Renal cortex interstitium (tissue), 11 donors: ENCODE measurements at regions not wholly inside any gene's neighbourhood (a gene's known extent, or its start where the extent isn't known, plus 50 kb on each side); places are given as distances from the start of the nearest gene placed in this dataset.
"Not testable (repeated sequence)": the region's sequence is repeated elsewhere in the genome, so short reads cannot be mapped to it uniquely, and the experiment has no call there.

ENCODE experiments used
- DNase-seq, 11 donors: peaks; one replicate each; pipeline ENCODE4 v3.0.0-alpha.2; 2013; ENCODE audit warnings: low read depth in 9 of 11, low spot score in 4 of 11; ENCODE audit errors: extremely low read depth in 1 of 11

DNA sequence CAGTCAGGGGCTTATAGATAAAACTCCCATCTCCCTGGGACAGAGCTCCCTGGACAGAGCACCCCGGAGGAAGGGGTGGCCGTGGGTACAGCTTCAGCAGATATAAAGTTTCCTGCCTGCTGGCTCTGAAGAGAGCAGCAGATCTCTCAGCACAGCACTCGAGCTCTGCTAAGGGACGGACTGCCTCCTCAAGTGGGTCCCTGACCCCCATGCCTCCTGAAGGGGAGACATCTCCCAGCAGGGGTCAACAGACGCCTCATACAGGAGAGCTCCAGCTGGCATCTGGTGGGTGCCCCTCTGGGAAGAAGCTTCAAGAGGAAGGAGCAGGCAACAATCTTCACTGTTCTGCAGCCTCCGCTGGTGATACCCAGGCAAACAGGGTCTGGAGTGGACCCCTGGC is 142.1 kb downstream of the OXSM start:
- DNase-seq: not testable (repeated sequence)

DNA sequence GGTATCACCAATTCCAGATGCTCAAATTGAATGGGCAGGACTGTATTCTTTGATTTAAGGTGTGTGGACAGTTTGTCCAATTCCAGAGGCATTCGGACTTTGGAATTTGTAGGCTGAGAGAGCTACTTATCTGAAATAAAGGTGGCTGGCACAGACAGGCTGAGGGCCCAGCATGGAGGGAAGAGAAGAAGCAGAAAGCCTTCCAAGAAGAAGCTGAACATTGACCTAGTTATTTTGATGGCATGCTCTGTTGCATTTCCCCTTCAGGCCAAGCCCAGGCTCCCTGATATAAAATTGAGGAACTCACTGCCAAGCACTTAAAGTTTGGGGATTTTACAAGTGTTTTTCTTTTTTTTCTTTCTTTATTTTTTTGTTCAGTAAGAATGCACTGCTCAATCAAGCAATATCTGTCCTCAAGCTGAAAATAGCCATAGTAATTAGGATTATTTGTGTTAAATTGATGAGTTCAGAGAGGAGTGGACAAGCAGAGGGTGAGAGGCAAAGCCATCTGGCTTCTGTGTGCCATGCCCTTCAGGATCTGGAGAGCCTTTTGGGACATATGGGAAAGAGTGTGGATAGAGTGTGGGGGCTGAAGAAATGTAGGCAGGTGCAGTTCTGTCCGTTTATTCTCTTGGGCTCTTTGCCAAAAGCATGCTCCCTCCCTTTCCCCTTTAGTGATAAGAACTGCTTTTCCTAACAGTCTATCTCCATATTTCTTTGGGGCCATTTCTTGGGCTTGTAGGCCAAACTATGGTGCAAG is 148.9 kb downstream of the OXSM start:
- DNase-seq: no peak

- no peak for DNase-seq
Measured at GRCh38 chr3:25940935-25941334, 151.0 kb downstream of the OXSM start.

GRCh38 chr3:25944329-25944728 is 154.4 kb downstream of the OXSM start:
- no peak for DNase-seq

- DNase-seq: no peak
Measured at GRCh38 chr3:25945366-25945765, 155.5 kb downstream of the OXSM start.

GRCh38 chr3:25945836-25946235 is 155.9 kb downstream of the OXSM start:
- no peak for DNase-seq

DNA sequence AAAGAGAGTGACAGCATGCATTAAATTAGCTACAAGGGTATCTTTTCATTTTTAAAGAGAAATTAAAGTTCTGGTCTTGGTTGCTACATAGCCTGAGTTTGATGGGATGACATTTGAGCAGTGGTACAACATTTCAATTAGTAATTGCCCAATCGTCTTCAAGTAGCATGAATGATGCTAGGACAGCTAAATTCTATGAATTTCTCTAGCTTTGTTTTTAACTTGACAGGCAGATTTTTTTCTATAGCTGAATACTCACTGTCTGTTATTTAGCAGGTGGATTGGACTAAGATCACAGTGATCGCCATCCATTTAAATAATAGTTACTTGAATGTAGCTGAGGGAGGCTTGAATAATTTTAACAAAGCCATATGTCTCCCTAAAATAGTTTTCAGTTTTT is 162.2 kb downstream of the OXSM start:
- no peak for DNase-seq

DNA sequence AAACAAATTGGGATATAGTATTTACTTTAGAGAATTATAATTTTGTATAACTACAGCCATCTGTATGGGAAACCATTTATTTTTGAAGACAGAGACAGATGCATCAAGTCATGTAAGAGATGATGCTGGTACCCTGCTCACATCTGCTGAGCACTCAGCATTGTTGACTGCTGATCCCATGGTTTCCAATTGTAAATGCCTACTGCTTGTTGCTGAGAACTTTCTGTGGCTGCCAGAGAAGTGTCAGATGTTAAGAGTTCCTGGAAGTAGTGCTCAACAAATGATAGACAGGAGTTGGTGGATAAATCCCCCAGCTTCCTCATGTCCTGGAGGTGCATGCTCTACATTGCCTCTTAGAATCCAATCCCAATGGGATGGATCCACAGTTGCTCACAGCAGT is 167.1 kb downstream of the OXSM start:
- DNase-seq: no peak

- no peak for DNase-seq
Measured at GRCh38 chr3:25960776-25961175, 170.9 kb downstream of the OXSM start.

- DNase-seq: peak in 2 of 11 donors; percentile 1 to 11
Measured at GRCh38 chr3:25962255-25962654, 172.4 kb downstream of the OXSM start.

DNA sequence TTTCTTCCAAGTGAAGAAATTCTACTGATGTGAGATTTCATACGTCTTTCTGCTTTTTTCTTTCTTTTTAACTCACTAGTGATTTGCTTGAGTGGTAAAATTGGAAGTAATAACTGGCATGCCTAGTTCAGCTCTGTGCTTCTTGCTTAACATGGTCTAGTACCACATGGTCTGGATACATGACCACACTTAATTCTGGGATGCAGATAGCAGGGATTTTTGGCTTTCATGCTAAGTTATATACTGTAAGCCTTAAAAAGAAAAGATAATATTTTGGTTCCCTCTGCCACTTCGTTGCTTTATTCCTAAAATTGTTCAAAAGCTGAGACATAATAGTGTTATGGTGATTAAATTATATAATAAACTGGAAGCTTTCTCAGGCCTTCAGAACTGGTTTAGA is 174.3 kb downstream of the OXSM start:
- DNase-seq: no peak

- no peak for DNase-seq
Measured at GRCh38 chr3:25967385-25967784, 177.5 kb downstream of the OXSM start.

DNA sequence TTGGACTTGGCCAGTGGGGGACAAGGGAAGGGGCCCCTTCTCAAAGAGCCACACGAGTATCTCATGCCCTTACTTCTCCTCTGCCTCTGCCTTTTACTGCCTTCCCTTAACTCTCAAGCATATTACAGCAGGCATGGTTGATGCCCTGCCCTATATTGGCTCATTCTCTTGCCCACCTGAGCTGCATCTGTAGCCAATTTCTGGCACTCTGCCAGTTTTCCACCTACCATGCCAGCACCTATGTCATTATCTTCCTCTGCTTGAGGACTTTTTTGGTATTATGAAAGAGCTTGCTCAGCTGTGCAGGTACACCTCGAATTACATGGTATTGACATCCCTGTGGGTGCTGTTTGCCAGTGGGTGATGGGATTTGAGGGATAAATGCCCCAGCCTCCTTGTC is 181.8 kb downstream of the OXSM start:
- no peak for DNase-seq

- DNase-seq: peak in 2 of 11 donors; percentile 2 to 3
Measured at GRCh38 chr3:25973122-25973521, 183.2 kb downstream of the OXSM start.

DNA sequence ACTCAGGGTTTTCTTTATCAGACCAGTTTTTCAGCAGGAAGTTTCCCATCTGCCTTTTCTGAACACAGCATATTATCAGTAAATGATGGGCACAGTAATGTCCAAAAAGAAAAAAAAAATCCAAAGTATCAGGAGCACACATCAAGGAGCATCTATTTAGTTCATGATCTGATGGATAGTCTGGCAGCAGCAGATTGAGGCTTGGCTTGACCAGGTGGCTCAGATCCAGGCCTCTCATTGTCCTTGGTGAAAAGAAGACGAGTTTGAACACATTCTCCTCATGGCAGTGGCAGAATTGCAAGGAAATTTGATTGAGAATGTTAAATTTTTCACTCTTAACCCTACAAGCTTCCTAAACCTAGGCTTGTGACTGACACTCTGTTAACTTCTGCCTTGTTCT is 192.9 kb downstream of the OXSM start:
- DNase-seq: no peak

DNA sequence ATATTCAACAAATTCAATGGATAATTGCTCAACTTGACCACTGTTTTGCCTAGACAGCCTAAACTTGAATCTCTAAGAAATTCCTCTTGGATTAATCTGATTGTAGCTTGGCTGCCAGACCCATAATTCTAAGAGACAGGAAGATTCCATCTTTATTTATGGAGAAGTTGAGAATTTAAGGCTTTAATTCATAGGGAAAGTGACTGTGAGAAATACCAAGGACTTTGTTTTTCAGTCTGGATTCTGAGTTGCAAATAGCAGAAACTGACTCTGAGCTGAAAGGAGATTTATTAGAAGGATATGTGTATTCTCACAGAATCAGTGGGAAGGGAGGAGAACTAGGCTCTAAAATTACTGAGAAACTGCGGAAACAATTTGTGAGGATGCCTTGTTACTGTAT is 195.7 kb downstream of the OXSM start:
- no peak for DNase-seq

GRCh38 chr3:25992606-25993005 is 202.7 kb downstream of the OXSM start:
- DNase-seq: no peak

- DNase-seq: no peak
Measured at GRCh38 chr3:26004172-26004571, 214.3 kb downstream of the OXSM start.

DNA sequence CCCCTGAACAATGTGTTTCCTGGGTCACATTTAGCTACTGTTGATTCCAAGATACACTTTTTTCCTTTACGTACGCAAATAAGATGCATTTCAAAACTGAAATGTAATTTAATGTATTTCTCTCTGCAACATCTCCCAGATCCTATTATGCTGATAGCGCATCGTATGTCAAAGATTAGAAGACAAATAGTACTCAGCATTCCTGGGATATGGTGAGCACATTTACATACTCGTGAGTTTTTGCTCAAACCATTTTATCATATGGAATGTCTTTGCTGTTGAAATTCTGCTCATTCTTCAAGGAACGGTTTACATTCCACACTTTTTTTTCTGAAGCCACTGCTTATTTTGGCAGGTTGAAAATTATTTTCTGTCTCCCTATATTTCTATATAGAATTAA is 221.4 kb downstream of the OXSM start:
- no peak for DNase-seq

DNA sequence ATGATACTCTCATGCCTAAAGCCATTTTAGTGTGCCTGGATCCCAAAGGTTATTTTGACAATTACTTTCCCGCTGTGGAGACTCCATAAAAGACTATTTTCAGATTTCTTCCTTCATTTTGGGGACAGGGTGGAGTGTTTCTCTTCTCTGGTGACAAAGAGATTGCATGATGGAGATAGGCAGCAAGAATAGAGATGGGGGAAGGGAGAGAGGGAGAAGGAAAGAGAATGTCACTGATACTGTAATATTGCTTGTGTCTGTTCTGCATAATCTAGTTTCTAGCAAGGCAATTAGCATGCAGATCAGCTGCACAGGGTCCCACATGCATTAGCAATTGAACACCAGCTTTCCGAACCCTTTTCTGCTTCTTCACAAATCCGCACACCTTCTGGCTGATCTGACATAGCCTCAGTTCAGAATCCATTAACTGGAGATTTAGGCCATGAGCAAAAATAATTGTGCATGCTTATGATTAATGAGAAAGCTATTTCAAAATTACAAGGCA is 222.4 kb downstream of the OXSM start:
- no peak for DNase-seq

DNA sequence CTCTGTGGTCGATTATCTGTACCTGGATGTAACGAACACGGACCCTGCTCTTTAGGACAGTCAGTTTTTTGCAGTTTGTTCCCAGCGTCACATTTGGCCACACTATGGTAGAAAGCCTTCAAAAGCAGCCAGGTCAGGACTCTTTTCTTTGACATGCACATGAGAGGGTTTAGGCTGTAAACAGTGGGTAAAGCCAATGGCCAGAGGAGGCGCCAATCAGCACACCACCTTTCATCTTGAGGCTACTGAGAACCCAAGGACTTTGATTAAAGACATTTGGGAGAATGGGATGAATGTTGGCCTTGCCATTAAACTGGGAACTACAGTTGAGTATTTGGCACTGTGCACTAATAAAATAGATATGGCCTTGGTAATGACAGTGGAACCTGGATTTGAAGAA is 225.9 kb downstream of the OXSM start:
- DNase-seq: no peak
